ENCODE measurements at regions not wholly inside any gene's neighbourhood (a gene's known extent, or its start where the extent isn't known, plus 50 kb on each side); places are given as distances from the start of the nearest gene placed in this dataset.

GRCh38 chr11:116589402-116589801, 183.4 kb downstream of the BUD13 start:
- no peaks in the 10 kb centered on the region for H3K4me1 ChIP-seq (replicated peaks in 1 of 2)
- WGBS, 4 donors = 80 to 88% (median 86%) methylated on average over 3 to 5 of the region's 5 CpGs
- no peaks in the 10 kb centered on the region for H3K27me3 ChIP-seq
- H3K36me3 ChIP-seq (replicated peaks in 1 of 2) = no peaks in the 10 kb centered on the region
- no peak for TF ChIP-seq CTCF (IDR thresholded peaks at IDR 0.05)
- no peak for TF ChIP-seq POLR2A (IDR thresholded peaks at IDR 0.05)
- no peak for DNase-seq
- no peak overlapping the region for H3K4me3 ChIP-seq
- no peak overlapping the region for H3K27ac ChIP-seq
- no peaks in the 10 kb centered on the region for H3K9me3 ChIP-seq (replicated peaks in 1 of 3)
- intact Hi-C loops (cut with DNase I) = no loop called here

- Histone ChIP-seq H3K4me1 (replicated peaks in 1 of 2) (no peaks in the 10 kb centered on the region), H3K27ac (no peak overlapping the region), H3K36me3 (replicated peaks in 1 of 2) (no peaks in the 10 kb centered on the region), H3K9me3 (replicated peaks in 1 of 3) (no peaks in the 10 kb centered on the region), H3K4me3 (no peak overlapping the region), H3K27me3 (peaks cover 9% of the 10 kb centered on the region)
- WGBS, 4 donors = 67 to 81% (median 77%) methylated on average over 5 to 6 of the region's 6 CpGs
- intact Hi-C loops (cut with DNase I) = no loop called here
- DNase-seq = no peak
- TF ChIP-seq CTCF (IDR thresholded peaks at IDR 0.05) = no peak
- no peak for TF ChIP-seq POLR2A (IDR thresholded peaks at IDR 0.05)
Observed at GRCh38 chr11:116586392-116586791, 186.4 kb downstream of the BUD13 start.

- 74 to 93% (median 86%) methylated on average over 7 to 8 of the region's 8 CpGs for WGBS, 4 donors
- Histone ChIP-seq H3K9me3 (replicated peaks in 1 of 3) (no peaks in the 10 kb centered on the region), H3K4me3 (no peak overlapping the region), H3K4me1 (replicated peaks in 1 of 2) (no peaks in the 10 kb centered on the region), H3K27ac (no peak overlapping the region), H3K36me3 (replicated peaks in 1 of 2) (no peaks in the 10 kb centered on the region), H3K27me3 (peaks cover 22% of the 10 kb centered on the region)
- TF ChIP-seq POLR2A (IDR thresholded peaks at IDR 0.05) = no peak
- TF ChIP-seq CTCF (IDR thresholded peaks at IDR 0.05) = no peak
- no peak for DNase-seq
- intact Hi-C loops (cut with DNase I) = no loop called here
Observed at GRCh38 chr11:116582571-116582970, 190.2 kb downstream of the BUD13 start.

GRCh38 chr11:116581349-116581748, 191.4 kb downstream of the BUD13 start:
- Histone ChIP-seq H3K27me3 (peaks cover 22% of the 10 kb centered on the region), H3K9me3 (replicated peaks in 1 of 3) (no peaks in the 10 kb centered on the region), H3K27ac (no peak overlapping the region), H3K4me1 (replicated peaks in 1 of 2) (no peaks in the 10 kb centered on the region), H3K36me3 (replicated peaks in 1 of 2) (no peaks in the 10 kb centered on the region), H3K4me3 (no peak overlapping the region)
- no peak for DNase-seq
- TF ChIP-seq CTCF (IDR thresholded peaks at IDR 0.05) (no peak), POLR2A (IDR thresholded peaks at IDR 0.05) (no peak)
- 45 to 55% (median 51%) methylated on average over 4 to 13 of the region's 13 CpGs for WGBS, 4 donors
- intact Hi-C loops (cut with DNase I) = no loop called here
